ENCODE measurements at regions not wholly inside any gene's neighbourhood (a gene's known extent, or its start where the extent isn't known, plus 50 kb on each side); places are given as distances from the start of the nearest gene placed in this dataset.

- TF ChIP-seq FOXJ3 (CRISPR knock-in tag; IDR thresholded peaks at IDR 0.05) = no peak
Observed at GRCh38 chr4:115287426-115287825, 174.0 kb upstream of the NDST4 start (continued).

GRCh38 chr4:115279330-115279729 is 165.9 kb upstream of the NDST4 start:
- 5% methylated on average over 2 of the region's 2 CpGs for WGBS (ENCODE audit: low lambda C conversion rate)
- no peaks in the 10 kb centered on the region for H3K9me3 ChIP-seq
- H4K20me1 ChIP-seq (ENCODE audit: insufficient read depth) = no peaks in the 10 kb centered on the region
- no peak overlapping the region for H2AFZ ChIP-seq (ENCODE audit: low read depth)
- no peaks in the 10 kb centered on the region for H3F3A ChIP-seq (replicated peaks; ENCODE audit: insufficient read depth)
- H3K9ac ChIP-seq = no peak overlapping the region
- no peak overlapping the region for H3K4me2 ChIP-seq
- TF ChIP-seq GABPA (IDR thresholded peaks at IDR 0.05; ENCODE audit: low read depth) (no peak), JUND (IDR thresholded peaks at IDR 0.05) (no peak), TAF1 (IDR thresholded peaks at IDR 0.05; ENCODE audit: borderline replicate concordance, low read depth, low read length) (no peak), SMC3 (IDR thresholded peaks at IDR 0.05; ENCODE audit: low read depth, low read length) (no peak), CTCF (IDR thresholded peaks at IDR 0.05) (no peak), NRF1 (IDR thresholded peaks at IDR 0.05; ENCODE audit: low read depth, low read length) (no peak), YY1 (IDR thresholded peaks at IDR 0.05; ENCODE audit: low read depth) (no peak), USF1 (IDR thresholded peaks at IDR 0.05; ENCODE audit: borderline replicate concordance, low read depth) (no peak)
- H3K9me2 ChIP-seq = no peaks in the 10 kb centered on the region
- H3K27ac ChIP-seq (ENCODE audit: low read depth in 2 of 2, low read length in 1 of 2) = no peak overlapping the region
- no peaks in the 10 kb centered on the region for H3K27me3 ChIP-seq (ENCODE audit: insufficient read depth)
- no peak for DNase-seq
- POLR2A ChIA-PET = no interaction called here
- H3K4me3 ChIP-seq (ENCODE audit: low read depth in 2 of 2, low read length in 1 of 2) = no peak overlapping the region
- no peaks in the 10 kb centered on the region for H3K79me2 ChIP-seq (ENCODE audit: insufficient read depth)
- CTCF ChIA-PET = no interaction called here
- H3K4me1 ChIP-seq (ENCODE audit: control insufficient read depth in 1 of 2, insufficient read depth in 2 of 2, low read depth in 1 of 2, low read length in 1 of 2) = no peaks in the 10 kb centered on the region
- H3K36me3 ChIP-seq (replicated peaks in 1 of 2; ENCODE audit: control insufficient read depth in 1 of 2, insufficient read depth in 2 of 2, low read length in 1 of 2) = no peaks in the 10 kb centered on the region

- no peaks in the 10 kb centered on the region for H3K79me2 ChIP-seq (ENCODE audit: insufficient read depth)
- no peaks in the 10 kb centered on the region for H4K20me1 ChIP-seq (ENCODE audit: insufficient read depth)
- ChIA-PET CTCF (no interaction called here), POLR2A (no interaction called here)
- no peaks in the 10 kb centered on the region for H3K36me3 ChIP-seq (replicated peaks in 1 of 2; ENCODE audit: control insufficient read depth in 1 of 2, insufficient read depth in 2 of 2, low read length in 1 of 2)
- TF ChIP-seq YY1 (IDR thresholded peaks at IDR 0.05; ENCODE audit: low read depth) (no peak), USF2 (IDR thresholded peaks at IDR 0.05; ENCODE audit: borderline replicate concordance, low read depth, low read length) (no peak), TCF12 (IDR thresholded peaks at IDR 0.05) (no peak), NRF1 (IDR thresholded peaks at IDR 0.05; ENCODE audit: low read depth, low read length) (no peak), JUND (IDR thresholded peaks at IDR 0.05) (no peak), GATA2 (CRISPR knock-in tag; IDR thresholded peaks at IDR 0.05) (no peak), EP300 (IDR thresholded peaks at IDR 0.05; ENCODE audit: borderline replicate concordance in 1 of 2, low read depth in 1 of 2, low read length in 1 of 2) (no peak), RXRA (IDR thresholded peaks at IDR 0.05; ENCODE audit: borderline replicate concordance, low read depth) (no peak), USF1 (IDR thresholded peaks at IDR 0.05; ENCODE audit: borderline replicate concordance, low read depth) (no peak), FOSL2 (IDR thresholded peaks at IDR 0.05; ENCODE audit: borderline replicate concordance, low read depth) (no peak), POLR2AphosphoS5 (IDR thresholded peaks at IDR 0.05; ENCODE audit: low read depth, low read length) (no peak)
- no peak overlapping the region for H3K27ac ChIP-seq (ENCODE audit: low read depth in 2 of 2, low read length in 1 of 2)
- no peak for DNase-seq
- H3K4me1 ChIP-seq (ENCODE audit: control insufficient read depth in 1 of 2, insufficient read depth in 2 of 2, low read depth in 1 of 2, low read length in 1 of 2) = no peaks in the 10 kb centered on the region
- no peaks in the 10 kb centered on the region for H3K27me3 ChIP-seq (ENCODE audit: insufficient read depth)
- no peak overlapping the region for H3K9ac ChIP-seq
- H3K9me3 ChIP-seq = no peaks in the 10 kb centered on the region
- no peak overlapping the region for H3K4me2 ChIP-seq
- no peaks in the 10 kb centered on the region for H3K9me2 ChIP-seq
- no peak overlapping the region for H2AFZ ChIP-seq (ENCODE audit: low read depth)
- 21% methylated on average over 1 of the region's 1 CpG for WGBS (ENCODE audit: low lambda C conversion rate)
- H3F3A ChIP-seq (replicated peaks; ENCODE audit: insufficient read depth) = no peaks in the 10 kb centered on the region
- H3K4me3 ChIP-seq (ENCODE audit: low read depth in 2 of 2, low read length in 1 of 2) = no peak overlapping the region
Observed at GRCh38 chr4:115278830-115279229, 165.4 kb upstream of the NDST4 start.
